ENCODE measurements at regions not wholly inside any gene's neighbourhood (a gene's known extent, or its start where the extent isn't known, plus 50 kb on each side); places are given as distances from the start of the nearest gene placed in this dataset.

DNA sequence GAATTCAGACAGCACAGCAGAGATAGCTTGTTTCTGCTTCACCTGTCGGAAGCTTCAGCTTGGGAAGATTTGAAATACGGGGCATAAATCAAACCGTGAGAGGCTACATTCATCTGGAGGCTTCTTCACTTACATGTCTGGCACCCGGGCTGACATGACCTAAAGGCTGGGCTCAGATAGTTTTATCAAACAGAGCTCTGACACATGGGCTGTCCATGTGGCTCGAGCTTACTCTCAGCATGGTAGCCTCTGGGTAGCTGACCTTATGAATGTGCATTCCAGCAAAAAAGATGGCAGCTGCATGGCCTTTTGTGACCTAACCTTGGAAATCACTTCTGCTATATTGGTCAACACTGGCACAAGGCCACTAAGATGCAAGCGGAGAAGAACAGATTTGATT, 414.5 kb downstream of the NDFIP2 start:
- TF ChIP-seq POLR2A (IDR thresholded peaks at IDR 0.05) (no peak), CTCF (IDR thresholded peaks at IDR 0.05) (no peak), EP300 (IDR thresholded peaks at IDR 0.05) (no peak), POLR2AphosphoS5 (IDR thresholded peaks at IDR 0.05) (no peak)

Data from gastroesophageal sphincter (tissue), 3 donors.